Endothelial cell (in vitro differentiated cells): ENCODE measurements at regions not wholly inside any gene's neighbourhood (a gene's known extent, or its start where the extent isn't known, plus 50 kb on each side); places are given as distances from the start of the nearest gene placed in this dataset.

Experiments used
- DNase-seq: peaks from one replicate; pipeline ENCODE4 v3.0.0; 2021; ENCODE audit warnings: low spot score
- H3K27ac Mint-ChIP-seq: one replicate; pipeline ENCODE4 v1.8.0; 2021; ENCODE audit warnings: mixed read lengths, inconsistent platforms; ENCODE audit not compliant: unreplicated experiment
- H3K27me3 Mint-ChIP-seq: one replicate; pipeline ENCODE4 v1.8.0; 2021; ENCODE audit warnings: mild to moderate bottlenecking, moderate library complexity, mixed read lengths, inconsistent platforms; ENCODE audit not compliant: unreplicated experiment
- H3K36me3 Mint-ChIP-seq: one replicate; pipeline ENCODE4 v1.8.0; 2021; ENCODE audit warnings: mild to moderate bottlenecking, low read depth, mixed read lengths, inconsistent platforms; ENCODE audit not compliant: unreplicated experiment
- H3K4me1 Mint-ChIP-seq: one replicate; pipeline ENCODE4 v1.8.0; 2021; ENCODE audit warnings: mild to moderate bottlenecking, mixed read lengths, inconsistent platforms; ENCODE audit not compliant: unreplicated experiment
- H3K4me3 Mint-ChIP-seq: one replicate; pipeline ENCODE4 v1.8.0; 2021; ENCODE audit warnings: mild to moderate bottlenecking, mixed read lengths, inconsistent platforms; ENCODE audit not compliant: unreplicated experiment
- H3K9me3 Mint-ChIP-seq: one replicate; pipeline ENCODE4 v1.8.0; 2021; ENCODE audit warnings: mixed read lengths, inconsistent platforms; ENCODE audit not compliant: unreplicated experiment
- CTCF ChIP-seq: fragments of 200-600 bp; sonication (generic); IDR thresholded peaks from one replicate; pipeline ENCODE4 v1.5.0; 2021; ENCODE audit warnings: antibody characterized with exemption; ENCODE audit not compliant: unreplicated experiment

GRCh38 chr21:25133939-25134338, 473.3 kb downstream of the MRPL39 start:
- Mint-ChIP-seq H3K27ac (no peak overlapping the region), H3K9me3 (peaks cover 13% of the 10 kb centered on the region), H3K27me3 (peaks cover 1% of the 10 kb centered on the region), H3K36me3 (no peaks in the 10 kb centered on the region), H3K4me1 (no peaks in the 10 kb centered on the region), H3K4me3 (no peak overlapping the region)
- no peak for TF ChIP-seq CTCF
- no peak for DNase-seq

GRCh38 chr21:25127811-25128210, 479.5 kb downstream of the MRPL39 start:
- DNase-seq = no peak
- no peak for TF ChIP-seq CTCF
- Mint-ChIP-seq H3K9me3 (peaks cover 5% of the 10 kb centered on the region), H3K27me3 (peaks cover 1% of the 10 kb centered on the region), H3K36me3 (no peaks in the 10 kb centered on the region), H3K4me1 (no peaks in the 10 kb centered on the region), H3K27ac (no peak overlapping the region), H3K4me3 (no peak overlapping the region)

GRCh38 chr21:25127007-25127406, 480.3 kb downstream of the MRPL39 start:
- H3K9me3 Mint-ChIP-seq = no peaks in the 10 kb centered on the region

GRCh38 chr21:25126564-25126963, 480.7 kb downstream of the MRPL39 start:
- Mint-ChIP-seq H3K9me3 (no peaks in the 10 kb centered on the region), H3K27me3 (peaks cover 1% of the 10 kb centered on the region), H3K36me3 (no peaks in the 10 kb centered on the region), H3K4me1 (no peaks in the 10 kb centered on the region), H3K27ac (no peak overlapping the region), H3K4me3 (no peak overlapping the region)
- TF ChIP-seq CTCF = no peak
- no peak for DNase-seq

More at GRCh38 chr21:25127007-25127406, 480.3 kb downstream of the MRPL39 start:
- TF ChIP-seq CTCF = no peak
- no peaks in the 10 kb centered on the region for H3K36me3 Mint-ChIP-seq
- no peak for DNase-seq
- no peak overlapping the region for H3K4me3 Mint-ChIP-seq
- peaks cover 1% of the 10 kb centered on the region for H3K27me3 Mint-ChIP-seq
- H3K27ac Mint-ChIP-seq = no peak overlapping the region
- H3K4me1 Mint-ChIP-seq = no peaks in the 10 kb centered on the region

- H3K4me3 Mint-ChIP-seq = no peak overlapping the region
- no peak for TF ChIP-seq CTCF
- DNase-seq = no peak
- no peak overlapping the region for H3K27ac Mint-ChIP-seq
- no peaks in the 10 kb centered on the region for H3K4me1 Mint-ChIP-seq
- H3K9me3 Mint-ChIP-seq = peaks cover 16% of the 10 kb centered on the region
- H3K27me3 Mint-ChIP-seq = peaks cover 3% of the 10 kb centered on the region
- no peaks in the 10 kb centered on the region for H3K36me3 Mint-ChIP-seq
These were observed 488.6 kb downstream of the MRPL39 start for GRCh38 chr21:25118648-25119047.
